Stimulated activated CD4-positive, alpha-beta T cell treated with anti-CD3 and anti-CD28 coated beads, Interleukin-4, amount 100 ng/mL, for 24 hours (primary cell): ENCODE measurements at regions not wholly inside any gene's neighbourhood (a gene's known extent, or its start where the extent isn't known, plus 50 kb on each side); places are given as distances from the start of the nearest gene placed in this dataset.

Experiments used
- DNase-seq: peaks from one replicate; pipeline ENCODE4 v3.0.0-alpha.2; 2020

GRCh38 chr15:31474059-31474868 is 147.6 kb downstream of the KLF13 start:
- DNase-seq: peak; percentile 40

DNA sequence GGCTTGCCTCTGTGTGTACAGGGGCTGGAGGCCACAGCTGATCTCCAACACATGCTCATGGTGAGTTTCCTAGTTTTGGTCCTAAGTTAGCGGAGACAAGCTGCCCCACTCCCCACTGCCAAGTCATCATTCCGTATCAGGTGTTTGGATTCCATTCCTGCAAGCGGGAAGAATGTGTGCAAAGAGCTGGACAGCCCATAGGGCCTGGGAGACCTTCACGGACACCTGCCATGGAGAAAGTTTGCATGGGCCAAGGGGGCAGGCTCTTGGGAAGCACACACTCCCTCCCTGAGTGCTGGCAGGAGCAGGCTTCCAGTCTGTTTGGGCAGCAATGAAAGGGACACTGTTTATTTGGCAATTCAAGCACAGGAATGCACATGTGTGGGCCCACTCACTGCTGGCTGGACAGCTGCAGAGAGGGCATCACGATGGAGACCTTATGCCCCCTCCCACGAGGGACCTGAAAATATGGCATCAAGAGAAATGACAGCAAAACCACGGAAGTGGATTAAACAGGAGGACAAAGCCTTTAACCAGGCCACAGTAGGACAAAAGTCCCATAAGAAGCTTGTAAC is 149.7 kb downstream of the KLF13 start:
- DNase-seq: no peak

DNA sequence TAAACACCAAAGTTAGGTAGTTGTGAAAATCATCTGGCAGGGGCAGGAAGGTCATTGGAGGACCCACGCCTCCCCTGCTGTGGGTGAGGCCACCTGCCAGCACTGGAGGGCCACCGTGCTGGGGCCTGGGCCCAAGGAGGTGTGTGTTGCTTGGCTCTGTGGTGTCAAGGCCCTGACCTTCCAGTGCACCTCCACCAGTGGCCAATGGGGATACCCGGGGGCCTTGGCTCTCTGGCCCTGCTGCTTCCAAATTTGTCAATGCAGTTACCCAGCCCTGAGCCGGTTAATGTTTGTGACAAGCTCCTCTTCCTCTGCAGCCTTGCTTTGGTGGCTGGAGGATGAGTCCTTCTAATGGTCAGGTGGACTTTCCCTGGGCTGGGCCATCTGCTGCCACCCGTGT is 150.2 kb downstream of the KLF13 start:
- DNase-seq: no peak

DNA sequence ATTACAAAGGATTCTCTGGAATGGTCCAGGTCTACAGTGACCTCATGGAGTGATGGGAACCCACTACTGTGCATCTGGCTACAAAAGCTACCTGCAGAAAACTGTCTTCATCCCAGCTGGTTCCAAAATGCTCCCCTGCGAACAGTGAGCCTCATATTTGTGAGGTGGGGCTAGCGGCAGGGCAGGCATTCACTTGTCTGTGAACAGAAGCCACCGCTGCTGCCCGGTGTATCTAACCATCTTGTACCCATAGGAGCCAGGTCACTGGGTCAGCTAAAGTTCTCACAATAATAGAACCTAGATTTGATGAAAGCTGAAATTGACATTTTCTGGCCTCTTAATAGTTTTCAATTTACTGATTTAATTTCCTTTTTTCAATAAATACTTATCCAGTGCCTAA is 150.7 kb downstream of the KLF13 start:
- DNase-seq: no peak

- DNase-seq: no peak
These were observed 151.4 kb downstream of the KLF13 start for GRCh38 chr15:31477851-31478701.

GRCh38 chr15:31478702-31479221 is 152.1 kb downstream of the KLF13 start:
- DNase-seq: no peak

- no peak for DNase-seq
These were observed 153.9 kb downstream of the KLF13 start for GRCh38 chr15:31480356-31481025.

- no peak for DNase-seq
These were observed 154.5 kb downstream of the KLF13 start for GRCh38 chr15:31481142-31481541.

- no peak for DNase-seq
These were observed 155.7 kb downstream of the KLF13 start for GRCh38 chr15:31482122-31482922.

GRCh38 chr15:31483053-31483985 is 156.7 kb downstream of the KLF13 start:
- peak; percentile 46 for DNase-seq

GRCh38 chr15:31483986-31484951 is 157.6 kb downstream of the KLF13 start:
- no peak for DNase-seq

- no peak for DNase-seq
These were observed 158.4 kb downstream of the KLF13 start for GRCh38 chr15:31484986-31485385.

- no peak for DNase-seq
These were observed 158.8 kb downstream of the KLF13 start for GRCh38 chr15:31485431-31485830.

GRCh38 chr15:31485911-31486461 is 159.4 kb downstream of the KLF13 start:
- DNase-seq: no peak

GRCh38 chr15:31486506-31486905 is 159.9 kb downstream of the KLF13 start:
- no peak for DNase-seq

- no peak for DNase-seq
These were observed 160.5 kb downstream of the KLF13 start for GRCh38 chr15:31486906-31487695.

DNA sequence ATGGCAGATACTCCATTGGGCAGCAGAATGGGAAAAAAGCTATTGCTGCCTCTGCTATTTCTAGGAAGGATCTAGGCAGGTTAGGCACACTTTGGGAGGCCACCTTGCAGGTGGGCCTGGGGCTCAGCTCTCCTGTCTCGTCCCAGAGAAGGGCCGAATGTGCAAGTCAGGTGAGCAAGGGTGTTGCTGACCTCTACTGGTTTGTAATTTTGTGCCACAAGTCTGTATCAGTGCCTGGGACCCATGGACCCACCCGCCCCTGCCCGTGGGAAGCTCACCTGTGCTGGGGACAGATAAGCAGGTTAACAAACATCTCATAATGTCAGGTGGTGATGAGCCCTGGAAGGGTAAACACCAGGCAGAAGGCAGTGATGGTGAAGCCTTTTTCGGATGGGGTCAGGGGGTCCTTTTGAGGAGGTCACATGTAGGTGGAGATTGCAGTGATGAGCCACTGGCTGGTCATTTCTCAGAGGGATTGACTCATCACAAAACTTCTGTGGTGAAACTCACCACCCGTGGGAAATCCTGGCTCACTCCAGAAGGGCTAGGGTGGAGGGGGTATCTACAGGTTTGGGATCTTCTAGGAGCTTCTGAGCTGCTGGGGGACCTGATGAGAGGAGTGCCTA is 161.3 kb downstream of the KLF13 start:
- peak; percentile 20 for DNase-seq
